ENCODE measurements at regions not wholly inside any gene's neighbourhood (a gene's known extent, or its start where the extent isn't known, plus 50 kb on each side); places are given as distances from the start of the nearest gene placed in this dataset.

- TF ChIP-seq CTCF (IDR thresholded peaks at IDR 0.05; ENCODE audit: low read length) (no peak), EZH2 (IDR thresholded peaks at IDR 0.05; ENCODE audit: borderline replicate concordance, low read length) (no peak)
These were observed 273.5 kb downstream of the UTP18 start for GRCh38 chr17:51533821-51534220.
